ENCODE measurements at regions not wholly inside any gene's neighbourhood (a gene's known extent, or its start where the extent isn't known, plus 50 kb on each side); places are given as distances from the start of the nearest gene placed in this dataset.
A peak's percentile ranks its signal among the peaks of the same experiment; 100 is the strongest.

DNA sequence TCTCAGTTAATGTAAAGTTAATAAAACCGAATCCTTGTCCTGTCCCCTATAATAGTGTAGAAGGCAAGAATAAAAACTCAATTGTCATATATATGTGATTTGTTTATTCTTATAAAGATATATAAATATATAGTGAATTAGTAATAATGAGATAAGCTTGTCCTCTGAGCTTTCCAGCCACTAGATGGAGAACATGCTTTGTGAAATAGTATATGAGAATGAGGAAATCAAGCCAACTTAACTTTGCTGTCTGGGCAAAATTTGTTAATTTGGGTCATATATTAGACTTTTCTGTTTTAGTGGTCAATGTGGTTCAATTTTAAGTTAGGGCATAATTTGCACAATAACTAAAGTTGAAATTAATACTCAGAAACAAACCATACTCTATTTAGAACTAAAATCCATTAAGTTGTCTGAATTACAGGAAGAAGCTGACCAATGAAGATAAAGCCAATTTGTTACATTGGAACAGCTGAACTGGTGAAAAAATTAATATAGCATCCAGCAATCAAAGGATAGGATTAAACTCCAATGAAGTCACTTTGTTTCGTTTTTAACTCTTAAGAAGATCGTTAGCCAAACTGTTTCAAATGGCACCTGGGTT lies 595.0 kb downstream of the ARL4A start:
- Histone ChIP-seq H3K4me3 (no peak overlapping the region), H3K4me1 (replicated peaks in 1 of 2) (no peaks in the 10 kb centered on the region), H3K27ac (no peak overlapping the region)
- in situ Hi-C loops (cut with MboI; ENCODE audit: low pct_unique_long_range_greater_than_20kb in 2 of 9, low sequenced_read_pairs in 9 of 9, unreplicated experiment in 9 of 9), result loop anchor here (10.0 to 25.0 kb wide), 6 partner anchors 230 to 1412 kb away; no protein-coding TSS in a partner anchor
- no peak for ATAC-seq (replicated peaks in 6 of 8)
- 23 to 93% (median 70%) methylated on average over 1 to 3 of the region's 3 CpGs; no CpG with 5 or more reads in 1 of the 10 experiments for WGBS, 10 experiments

DNA sequence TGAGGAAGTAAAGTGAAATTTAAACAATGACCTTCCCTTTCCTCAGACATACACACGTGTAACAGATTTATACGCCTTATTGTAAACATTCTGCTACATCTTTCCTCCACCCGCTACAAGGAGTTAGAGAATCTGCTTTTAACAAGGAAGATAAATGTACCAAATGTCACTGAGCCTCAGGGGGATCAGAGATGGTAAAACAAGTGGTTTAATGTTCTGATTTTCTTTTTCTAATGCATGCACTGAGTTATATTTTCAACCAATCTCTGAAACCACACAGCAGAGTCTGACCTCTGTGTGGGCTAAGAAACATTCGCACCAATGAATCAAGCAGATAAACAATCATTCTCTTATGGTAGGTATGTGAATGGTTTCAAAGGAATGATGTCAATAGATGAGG lies 599.5 kb downstream of the ARL4A start:
- no peak overlapping the region for H3K4me3 ChIP-seq
- peak in 1 of 8 experiments; percentile 11 for ATAC-seq (replicated peaks in 6 of 8)
- H3K4me1 ChIP-seq (replicated peaks in 1 of 2), result no peaks in the 10 kb centered on the region
- in situ Hi-C loops (cut with MboI; ENCODE audit: low pct_unique_long_range_greater_than_20kb in 2 of 9, low sequenced_read_pairs in 9 of 9, unreplicated experiment in 9 of 9), result loop anchor here (10.0 to 25.0 kb wide), 6 partner anchors 225 to 1408 kb away; no protein-coding TSS in a partner anchor
- WGBS, 10 experiments, result 71 to 100% (median 87%) methylated on average over 2 to 4 of the region's 4 CpGs
- no peak overlapping the region for H3K27ac ChIP-seq

DNA sequence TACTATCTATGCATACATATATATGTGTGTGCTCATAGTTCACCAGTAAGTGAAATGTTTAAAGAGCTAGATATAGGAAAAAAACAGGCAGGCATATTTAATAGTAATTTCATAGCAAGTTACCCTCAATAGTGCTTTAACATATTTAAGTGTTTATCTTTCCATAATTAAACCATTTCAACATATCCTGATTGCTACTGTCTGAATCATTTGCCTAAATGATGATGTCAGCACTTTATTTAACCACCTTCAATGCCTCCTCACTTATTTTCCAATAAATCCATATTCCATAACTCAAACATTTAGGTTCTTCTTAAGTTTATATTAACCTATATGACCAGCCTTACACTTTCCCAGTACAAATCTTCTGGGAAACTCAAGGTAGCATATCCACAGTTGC lies 601.1 kb downstream of the ARL4A start:
- Histone ChIP-seq H3K4me1 (replicated peaks in 1 of 2) (no peaks in the 10 kb centered on the region), H3K27ac (no peak overlapping the region), H3K4me3 (no peak overlapping the region)
- in situ Hi-C loops (cut with MboI; ENCODE audit: low pct_unique_long_range_greater_than_20kb in 2 of 9, low sequenced_read_pairs in 9 of 9, unreplicated experiment in 9 of 9), result loop anchor here (10.0 to 25.0 kb wide), 6 partner anchors 224 to 1406 kb away; no protein-coding TSS in a partner anchor
- no peak for ATAC-seq (replicated peaks in 6 of 8)

DNA sequence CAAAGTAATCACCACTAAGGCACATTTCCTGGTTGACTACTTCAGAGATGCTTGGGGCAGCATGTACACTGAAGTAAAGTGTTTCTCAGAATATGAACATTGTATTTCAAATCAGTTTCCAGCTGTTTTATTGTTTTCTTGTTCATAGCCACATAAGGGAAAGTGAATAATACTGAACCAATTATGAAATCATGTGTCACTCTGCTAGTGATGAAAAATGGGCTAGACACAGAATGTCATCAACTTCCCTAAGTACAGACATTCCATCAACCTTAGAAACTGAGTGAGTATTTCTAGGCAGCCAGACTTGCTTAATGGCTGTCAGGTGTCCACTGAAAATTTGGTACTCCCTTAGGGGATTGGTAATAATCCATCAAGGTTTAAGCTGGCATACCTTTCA lies 603.5 kb downstream of the ARL4A start:
- H3K4me3 ChIP-seq, result no peak overlapping the region
- H3K4me1 ChIP-seq (replicated peaks in 1 of 2), result no peaks in the 10 kb centered on the region
- peak in 1 of 8 experiments; percentile 37 for ATAC-seq (replicated peaks in 6 of 8)
- in situ Hi-C loops (cut with MboI; ENCODE audit: low pct_unique_long_range_greater_than_20kb in 2 of 9, low sequenced_read_pairs in 9 of 9, unreplicated experiment in 9 of 9), result loop anchor here (25.0 kb wide), 5 partner anchors 221 to 1396 kb away; no protein-coding TSS in a partner anchor
- H3K27ac ChIP-seq, result no peak overlapping the region

DNA sequence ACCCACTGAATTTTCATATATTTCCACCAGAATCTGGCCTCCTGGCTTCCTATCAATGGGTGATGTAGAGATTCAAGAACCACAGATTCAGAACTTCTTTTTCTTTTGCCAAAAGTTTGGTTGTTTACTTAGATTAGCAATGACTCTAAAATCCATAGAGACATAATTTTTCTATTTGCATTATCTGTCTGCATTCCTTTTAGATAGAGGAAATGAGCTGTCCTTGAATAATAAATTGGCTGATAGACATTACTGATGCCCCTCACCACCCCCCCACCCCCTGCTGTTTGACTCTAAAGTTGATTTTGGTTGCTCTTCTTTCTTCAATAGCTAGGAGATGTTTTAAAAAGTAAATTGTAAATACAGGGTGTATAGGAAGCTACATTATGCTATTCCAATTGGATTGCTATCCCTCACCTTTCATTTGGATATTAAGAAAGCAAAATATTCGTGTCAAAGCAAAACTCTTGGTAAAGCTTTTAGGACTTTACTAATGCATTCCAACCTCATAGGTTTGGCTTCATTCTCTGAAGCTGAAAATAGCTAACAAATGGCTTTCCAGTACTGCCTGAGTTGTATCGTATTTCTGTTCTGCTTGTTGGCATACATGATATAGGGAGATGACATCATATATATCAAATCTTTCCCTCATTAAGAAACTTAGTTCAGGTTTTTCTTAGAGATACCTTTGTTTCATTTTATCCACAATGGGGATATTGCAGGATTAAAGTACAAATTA lies 606.0 kb downstream of the ARL4A start:
- no peaks in the 10 kb centered on the region for H3K4me1 ChIP-seq (replicated peaks in 1 of 2)
- H3K27ac ChIP-seq, result no peak overlapping the region
- in situ Hi-C loops (cut with MboI; ENCODE audit: low pct_unique_long_range_greater_than_20kb in 2 of 9, low sequenced_read_pairs in 9 of 9, unreplicated experiment in 9 of 9), result loop anchor here (25.0 kb wide), 5 partner anchors 219 to 1394 kb away; no protein-coding TSS in a partner anchor
- ATAC-seq (replicated peaks in 6 of 8), result no peak
- WGBS, 10 experiments, result 20 to 100% (median 63%) methylated on average over 1 to 2 of the region's 2 CpGs; no CpG with 5 or more reads in 1 of the 10 experiments
- no peak overlapping the region for H3K4me3 ChIP-seq

DNA sequence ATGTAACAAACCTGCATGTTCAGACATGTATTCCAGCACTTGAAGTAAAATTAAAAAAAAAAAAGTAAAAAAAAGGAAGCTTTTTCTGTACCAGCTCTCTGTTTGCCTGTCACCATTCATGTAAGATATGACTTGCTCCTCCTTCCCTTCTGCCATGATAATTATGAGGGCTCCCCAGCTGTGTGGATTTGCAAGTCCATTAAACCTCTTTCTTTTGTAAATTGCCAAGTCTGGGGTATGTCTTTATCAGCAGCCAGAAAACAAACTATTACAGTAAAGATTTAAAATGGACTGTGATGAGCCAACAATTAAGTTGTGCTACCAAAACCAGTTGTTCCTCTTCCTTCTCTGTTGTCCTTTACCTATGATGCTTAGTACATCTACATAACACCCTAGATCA lies 619.6 kb downstream of the ARL4A start:
- peak in 3 of 8 experiments; percentile 37 to 54 (median 39) for ATAC-seq (replicated peaks in 6 of 8)
- no peak overlapping the region for H3K4me3 ChIP-seq
- in situ Hi-C loops (cut with MboI; ENCODE audit: low pct_unique_long_range_greater_than_20kb in 2 of 9, low sequenced_read_pairs in 9 of 9, unreplicated experiment in 9 of 9), result no loop called here
- H3K4me1 ChIP-seq (replicated peaks in 1 of 2), result no peaks in the 10 kb centered on the region
- no peak overlapping the region for H3K27ac ChIP-seq

DNA sequence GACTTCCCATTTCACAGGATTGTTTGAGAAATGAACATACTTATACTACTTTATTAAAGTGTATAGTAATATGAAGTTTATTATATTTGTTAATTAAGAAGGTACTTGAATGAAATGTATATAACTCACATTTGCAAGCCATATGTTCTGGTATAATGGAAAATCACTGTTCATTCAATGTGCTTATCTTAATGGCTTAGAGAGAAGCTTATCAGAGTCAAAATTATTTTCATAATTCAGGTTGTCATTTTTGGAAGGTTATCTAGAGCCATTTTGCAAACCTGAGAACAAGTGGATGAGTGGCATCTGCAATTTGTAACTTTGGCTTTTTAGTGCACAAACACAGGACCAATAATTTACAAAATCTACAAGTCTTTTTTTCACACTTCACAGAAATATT lies 621.0 kb downstream of the ARL4A start:
- Histone ChIP-seq H3K4me1 (replicated peaks in 1 of 2) (no peaks in the 10 kb centered on the region), H3K27ac (no peak overlapping the region), H3K4me3 (no peak overlapping the region)
- in situ Hi-C loops (cut with MboI; ENCODE audit: low pct_unique_long_range_greater_than_20kb in 2 of 9, low sequenced_read_pairs in 9 of 9, unreplicated experiment in 9 of 9), result no loop called here
- ATAC-seq (replicated peaks in 6 of 8), result no peak

DNA sequence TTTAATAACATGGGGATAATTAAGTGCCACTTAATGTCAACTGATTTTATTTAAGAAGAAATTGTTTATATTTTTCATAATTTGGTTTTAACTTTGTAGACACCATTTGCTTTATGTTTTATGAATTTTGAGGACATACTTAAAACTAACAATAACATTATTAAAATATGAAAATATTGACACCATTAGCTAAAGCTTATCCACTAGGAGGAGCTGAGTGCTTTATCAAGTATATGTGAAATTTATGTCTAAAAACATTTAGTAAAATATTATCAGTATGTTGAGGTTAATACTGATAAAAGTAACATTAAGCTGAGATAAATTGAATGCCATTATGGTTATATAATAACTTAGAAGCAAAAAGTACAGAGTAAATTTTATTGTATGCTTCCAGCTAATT lies 622.1 kb downstream of the ARL4A start:
- Histone ChIP-seq H3K27ac (no peak overlapping the region), H3K4me1 (replicated peaks in 1 of 2) (no peaks in the 10 kb centered on the region), H3K4me3 (no peak overlapping the region)
- in situ Hi-C loops (cut with MboI; ENCODE audit: low pct_unique_long_range_greater_than_20kb in 2 of 9, low sequenced_read_pairs in 9 of 9, unreplicated experiment in 9 of 9), result no loop called here
- ATAC-seq (replicated peaks in 6 of 8), result no peak

DNA sequence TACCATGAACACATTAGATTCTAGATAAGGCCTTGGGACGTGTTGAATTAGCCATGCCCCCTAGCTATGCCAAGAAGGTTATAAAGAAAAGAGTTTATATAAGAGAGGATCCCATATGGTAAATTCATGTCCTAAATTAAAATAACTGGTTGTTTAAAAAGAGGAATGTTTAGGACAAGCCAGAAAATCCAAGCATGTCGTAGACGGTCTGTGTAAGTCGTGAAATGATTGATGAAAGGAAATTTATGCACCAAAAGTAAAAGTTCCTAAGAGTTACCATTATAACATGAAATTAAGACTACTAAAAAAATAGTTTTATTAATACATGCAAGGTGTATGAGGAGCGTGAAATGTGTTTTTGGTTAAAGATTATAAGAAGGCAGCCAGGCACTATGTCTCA lies 624.9 kb downstream of the ARL4A start:
- in situ Hi-C loops (cut with MboI; ENCODE audit: low pct_unique_long_range_greater_than_20kb in 2 of 9, low sequenced_read_pairs in 9 of 9, unreplicated experiment in 9 of 9), result no loop called here
- Histone ChIP-seq H3K27ac (no peak overlapping the region), H3K4me1 (replicated peaks in 1 of 2) (no peaks in the 10 kb centered on the region), H3K4me3 (no peak overlapping the region)
- WGBS, 10 experiments, result 26 to 96% (median 83%) methylated on average over 3 to 5 of the region's 5 CpGs
- no peak for ATAC-seq (replicated peaks in 6 of 8)

DNA sequence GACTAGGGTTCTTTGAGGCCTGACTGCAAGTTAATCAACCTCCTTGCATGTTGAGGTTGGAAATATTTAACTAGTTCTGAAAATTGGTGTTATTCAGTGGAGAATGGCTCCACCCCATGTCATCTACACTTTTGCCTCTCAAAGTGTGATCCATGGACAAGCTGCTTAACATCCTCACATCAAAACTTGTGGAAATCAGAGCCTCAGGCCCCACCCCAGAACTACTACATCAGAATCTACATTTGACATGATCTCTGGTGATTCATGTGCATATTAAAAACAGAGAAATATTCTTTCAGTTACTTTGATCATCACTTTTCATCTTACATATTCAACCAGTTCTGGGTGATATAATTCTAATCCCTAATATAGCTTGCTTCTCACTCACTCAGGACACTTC lies 632.9 kb downstream of the ARL4A start:
- no peak overlapping the region for H3K27ac ChIP-seq
- H3K4me3 ChIP-seq, result no peak overlapping the region
- peak in 3 of 8 experiments; percentile 32 to 97 (median 96) for ATAC-seq (replicated peaks in 6 of 8)
- in situ Hi-C loops (cut with MboI; ENCODE audit: low pct_unique_long_range_greater_than_20kb in 2 of 9, low sequenced_read_pairs in 9 of 9, unreplicated experiment in 9 of 9), result no loop called here
- H3K4me1 ChIP-seq (replicated peaks in 1 of 2), result no peaks in the 10 kb centered on the region

DNA sequence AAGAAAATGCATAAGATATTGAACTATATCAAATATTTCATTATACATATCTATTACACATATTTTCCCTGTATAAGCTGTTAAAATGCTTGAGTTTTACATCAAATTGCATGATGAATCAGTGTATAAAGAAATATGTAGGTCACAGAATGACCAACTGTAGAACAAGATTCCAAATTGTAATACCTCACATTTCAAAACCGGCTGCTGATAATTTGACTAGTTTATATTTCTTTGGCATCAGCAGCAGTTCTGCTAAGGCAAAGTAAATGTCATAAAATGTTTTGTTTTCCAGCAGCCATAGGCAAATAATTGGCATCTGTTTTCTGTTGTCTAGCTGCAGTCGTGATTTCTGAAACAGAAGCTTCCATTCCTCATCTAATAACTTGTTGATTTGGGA lies 633.9 kb downstream of the ARL4A start:
- WGBS, 10 experiments, result 18 to 100% (median 81%) methylated on average over 1 to 2 of the region's 2 CpGs
- in situ Hi-C loops (cut with MboI; ENCODE audit: low pct_unique_long_range_greater_than_20kb in 2 of 9, low sequenced_read_pairs in 9 of 9, unreplicated experiment in 9 of 9), result no loop called here
- no peaks in the 10 kb centered on the region for H3K4me1 ChIP-seq (replicated peaks in 1 of 2)
- no peak overlapping the region for H3K27ac ChIP-seq
- no peak for ATAC-seq (replicated peaks in 6 of 8)
- H3K4me3 ChIP-seq, result no peak overlapping the region

DNA sequence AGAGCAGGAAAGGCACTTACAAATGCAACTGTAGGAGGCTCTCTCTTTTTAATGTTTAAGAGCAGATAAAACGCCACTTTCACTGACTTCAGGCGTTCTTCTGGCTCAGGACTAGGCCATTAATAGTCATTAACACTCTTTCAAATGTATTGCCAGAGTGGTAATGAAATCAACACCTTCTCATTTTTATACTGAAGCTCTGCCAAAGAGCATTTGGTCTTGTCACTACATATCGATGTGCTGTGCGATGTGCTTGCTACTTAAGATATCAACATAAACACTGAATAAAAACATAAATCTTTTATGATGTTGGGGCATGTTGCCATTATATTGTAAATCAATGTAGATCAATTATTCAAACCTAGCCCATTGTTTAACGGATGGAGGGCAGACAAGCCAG lies 634.7 kb downstream of the ARL4A start:
- Histone ChIP-seq H3K27ac (no peak overlapping the region), H3K4me1 (replicated peaks in 1 of 2) (no peaks in the 10 kb centered on the region), H3K4me3 (no peak overlapping the region)
- WGBS, 10 experiments, result 11 to 80% (median 22%) methylated on average over 1 to 5 of the region's 5 CpGs
- ATAC-seq (replicated peaks in 6 of 8), result no peak
- in situ Hi-C loops (cut with MboI; ENCODE audit: low pct_unique_long_range_greater_than_20kb in 2 of 9, low sequenced_read_pairs in 9 of 9, unreplicated experiment in 9 of 9), result no loop called here

DNA sequence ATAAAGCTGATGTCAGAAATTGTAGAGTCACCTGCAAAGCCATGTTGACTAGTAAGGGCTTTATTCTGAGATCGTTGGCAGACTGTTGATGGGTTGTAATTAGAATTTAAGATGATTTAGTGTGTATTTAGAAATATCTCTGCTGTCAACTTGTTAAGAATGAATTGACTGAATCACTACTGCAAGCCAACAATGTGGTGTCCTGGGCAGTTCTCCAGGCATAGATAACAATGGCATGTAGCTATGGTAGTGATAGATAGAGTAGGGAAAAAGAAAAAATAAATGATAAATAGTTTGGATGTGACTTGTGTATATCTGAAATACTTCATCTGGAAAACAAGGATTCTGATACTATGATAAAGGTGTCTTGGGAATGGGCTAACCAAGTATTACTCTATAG lies 640.2 kb downstream of the ARL4A start:
- no peaks in the 10 kb centered on the region for H3K4me1 ChIP-seq (replicated peaks in 1 of 2)
- 0 to 100% (median 44%) methylated on average over 1 of the region's 1 CpG; no CpG with 5 or more reads in 3 of the 10 experiments for WGBS, 10 experiments
- peak in 2 of 8 experiments; percentile 12 to 21 for ATAC-seq (replicated peaks in 6 of 8)
- in situ Hi-C loops (cut with MboI; ENCODE audit: low pct_unique_long_range_greater_than_20kb in 2 of 9, low sequenced_read_pairs in 9 of 9, unreplicated experiment in 9 of 9), result no loop called here
- H3K4me3 ChIP-seq, result no peak overlapping the region
- H3K27ac ChIP-seq, result no peak overlapping the region

DNA sequence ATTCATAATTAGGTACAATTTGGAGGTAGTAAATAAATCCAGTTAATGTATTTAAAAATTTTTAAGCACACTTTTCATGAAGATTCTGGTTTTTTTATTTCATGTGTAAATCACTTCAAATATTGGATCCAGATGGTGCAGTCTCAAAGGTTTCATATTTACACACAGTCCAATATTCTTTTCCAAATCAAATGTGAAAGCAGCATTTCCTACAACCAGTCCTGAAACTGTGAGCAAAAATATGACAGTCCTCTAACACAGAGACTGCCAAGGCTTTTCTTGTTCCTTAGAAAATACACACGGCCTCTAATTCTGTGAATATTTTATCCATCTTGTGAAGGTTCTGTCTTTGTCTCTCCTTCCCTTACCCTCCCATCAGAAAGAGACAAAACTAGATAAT lies 645.9 kb downstream of the ARL4A start:
- ATAC-seq (replicated peaks in 6 of 8), result peak in 1 of 8 experiments; percentile 31
- no peaks in the 10 kb centered on the region for H3K4me1 ChIP-seq (replicated peaks in 1 of 2)
- H3K27ac ChIP-seq, result no peak overlapping the region
- WGBS, 10 experiments, result 0 to 90% (median 50%) methylated on average over 1 of the region's 1 CpG; no CpG with 5 or more reads in 3 of the 10 experiments
- in situ Hi-C loops (cut with MboI; ENCODE audit: low pct_unique_long_range_greater_than_20kb in 2 of 9, low sequenced_read_pairs in 9 of 9, unreplicated experiment in 9 of 9), result no loop called here
- no peak overlapping the region for H3K4me3 ChIP-seq

All from motor neuron (in vitro differentiated cells).